Right cardiac atrium (tissue), 5 donors: ENCODE measurements at regions not wholly inside any gene's neighbourhood (a gene's known extent, or its start where the extent isn't known, plus 50 kb on each side); places are given as distances from the start of the nearest gene placed in this dataset.
"Not testable (repeated sequence)": the region's sequence is repeated elsewhere in the genome, so short reads cannot be mapped to it uniquely, and the experiment has no call there.

Source experiments
- ATAC-seq, 2 donors: fragments of 200-7000 bp; cut with Tn5 transposase; one replicate each; pipeline versions ENCODE4 v1.8.0 to v1.9.1; 2020; ENCODE audit warnings: moderate library complexity in 2 of 2, mild to moderate bottlenecking in 1 of 2
- DNase-seq, 3 donors: peaks; one replicate each; pipeline ENCODE4 v3.0.0-alpha.2; 2020
- H3K27ac ChIP-seq: one replicate; pipeline ENCODE4 v1.5.1; 2013; ENCODE audit warnings: mild to moderate bottlenecking, low read length, control low read depth, moderate library complexity
- H3K27me3 ChIP-seq: one replicate; pipeline ENCODE4 v1.6.1; 2013; ENCODE audit not compliant: control insufficient read depth, insufficient read depth
- H3K4me1 ChIP-seq: one replicate; pipeline ENCODE4 v1.6.1; 2013; ENCODE audit warnings: low read length; ENCODE audit not compliant: control insufficient read depth, insufficient read depth
- H3K4me3 ChIP-seq: one replicate; pipeline ENCODE4 v1.5.1; 2013; ENCODE audit warnings: low read length, control low read depth
- H3K9me3 ChIP-seq: one replicate; pipeline ENCODE4 v1.6.1; 2013; ENCODE audit warnings: low read length; ENCODE audit not compliant: control insufficient read depth
- WGBS: extraction: QIAGEN DNeasy Blood & Tissue Kit; methylation state at CpG from one replicate; pipeline ENCODE4 v1.1.7; 2013; 5-methylcytosine and 5-hydroxymethylcytosine counted together
- intact Hi-C, 4 donors: fragments of 100-400 bp; cut with DNase I; formaldehyde crosslinking; loops; one replicate each; pipeline versions ENCODE4 v1.11.0 to v1.14.0; 2022 to 2023
- donor health status: healthy with polysubstance abuse.
- donor health status: DM: no; HTN: yes; CAD: no.
- donor health status: DM: no; HTN: no; CAD: no.
- donor health status: DM: no; HTN: yes; CAD: no; lungs with severe emphysema.
- donor health status: DM: yes; HTN: yes; CAD: no.

- no peak overlapping the region for H3K27ac ChIP-seq
- no peaks in the 10 kb centered on the region for H3K4me1 ChIP-seq
- no peak overlapping the region for H3K4me3 ChIP-seq
- DNase-seq (no peak), ATAC-seq (no peak)
- intact Hi-C loops, result no loop called here
- 57% methylated on average over 1 of the region's 1 CpG for WGBS
- no peaks in the 10 kb centered on the region for H3K27me3 ChIP-seq
- no peaks in the 10 kb centered on the region for H3K9me3 ChIP-seq
Observed at GRCh38 chr6:74439123-74439811, 743.3 kb downstream of the CD109 start.

GRCh38 chr6:74438395-74438794 lies 742.4 kb downstream of the CD109 start:
- ATAC-seq, intact Hi-C loops, H3K9me3 ChIP-seq, H3K27ac ChIP-seq, DNase-seq, H3K4me3 ChIP-seq, H3K27me3 ChIP-seq, H3K4me1 ChIP-seq: not testable (repeated sequence)
- WGBS, result 89% methylated on average over 1 of the region's 1 CpG

DNA sequence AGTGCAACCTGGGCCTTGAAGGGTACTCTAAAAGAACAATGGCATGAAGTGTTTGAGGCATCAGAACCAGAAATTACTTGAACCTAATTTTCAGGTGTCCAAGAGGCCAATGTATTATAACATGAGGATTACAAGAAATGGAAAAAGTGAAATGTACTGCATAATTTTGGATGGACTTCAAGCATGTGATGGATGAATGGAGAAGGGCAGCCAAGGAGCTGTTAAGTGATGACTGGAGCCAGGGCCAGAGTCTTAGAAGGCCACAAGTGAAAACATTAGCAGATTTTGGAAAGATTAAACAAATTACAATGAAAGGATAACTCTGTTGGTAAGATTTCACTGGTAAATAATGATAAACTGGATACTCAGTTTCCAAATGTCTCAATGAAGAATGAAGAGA lies 738.2 kb downstream of the CD109 start:
- Histone ChIP-seq H3K4me3 (no peak overlapping the region), H3K4me1 (no peaks in the 10 kb centered on the region), H3K27ac (no peak overlapping the region), H3K27me3 (no peaks in the 10 kb centered on the region), H3K9me3 (no peaks in the 10 kb centered on the region)
- intact Hi-C loops, result no loop called here
- ATAC-seq, result no peak
- DNase-seq, result no peak

DNA sequence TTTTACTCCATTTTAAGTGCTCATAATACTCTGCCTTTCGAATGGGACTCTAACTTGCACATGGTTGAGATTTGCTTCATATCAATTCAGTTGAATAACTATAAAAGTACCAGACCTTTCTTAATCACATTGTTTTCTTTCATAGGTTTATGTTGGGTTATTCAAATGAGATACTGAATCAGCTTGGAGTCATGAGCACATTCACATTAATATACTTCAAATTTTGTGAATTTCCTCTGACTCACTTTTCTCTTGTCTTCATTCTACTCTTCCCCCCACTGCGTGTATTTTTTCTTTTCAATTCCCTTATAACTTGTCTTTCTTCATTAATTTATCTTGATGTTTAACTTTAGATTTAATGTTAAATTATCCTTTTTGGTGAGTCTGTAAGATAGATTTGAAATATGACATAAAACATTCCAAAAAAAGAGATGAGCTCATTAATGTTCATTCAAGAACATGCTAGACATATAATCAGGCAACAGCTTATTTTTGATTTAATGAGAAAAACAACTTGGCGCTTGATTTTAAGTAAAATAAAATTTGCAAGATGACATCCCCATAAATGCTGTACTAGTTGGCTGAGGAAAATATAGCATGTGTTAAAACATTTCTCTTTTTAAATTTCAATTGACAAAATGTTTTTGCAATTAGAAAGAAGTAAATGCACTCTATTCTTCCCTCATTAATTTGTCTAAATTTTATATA lies 736.0 kb downstream of the CD109 start:
- Histone ChIP-seq H3K27ac (no peak overlapping the region), H3K27me3 (no peaks in the 10 kb centered on the region), H3K9me3 (no peaks in the 10 kb centered on the region), H3K4me3 (no peak overlapping the region), H3K4me1 (no peaks in the 10 kb centered on the region)
- DNase-seq (no peak), ATAC-seq (no peak)
- WGBS, result 88% methylated on average over 3 of the region's 3 CpGs
- intact Hi-C loops, result no loop called here

- intact Hi-C loops, result no loop called here
- WGBS, result 95% methylated on average over 1 of the region's 1 CpG
- Histone ChIP-seq H3K27me3 (no peaks in the 10 kb centered on the region), H3K4me1 (no peaks in the 10 kb centered on the region), H3K9me3 (peaks cover 2% of the 10 kb centered on the region), H3K27ac (no peak overlapping the region), H3K4me3 (no peak overlapping the region)
- ATAC-seq, result no peak
- DNase-seq, result no peak
Observed at GRCh38 chr6:74420221-74420620, 724.2 kb downstream of the CD109 start.

DNA sequence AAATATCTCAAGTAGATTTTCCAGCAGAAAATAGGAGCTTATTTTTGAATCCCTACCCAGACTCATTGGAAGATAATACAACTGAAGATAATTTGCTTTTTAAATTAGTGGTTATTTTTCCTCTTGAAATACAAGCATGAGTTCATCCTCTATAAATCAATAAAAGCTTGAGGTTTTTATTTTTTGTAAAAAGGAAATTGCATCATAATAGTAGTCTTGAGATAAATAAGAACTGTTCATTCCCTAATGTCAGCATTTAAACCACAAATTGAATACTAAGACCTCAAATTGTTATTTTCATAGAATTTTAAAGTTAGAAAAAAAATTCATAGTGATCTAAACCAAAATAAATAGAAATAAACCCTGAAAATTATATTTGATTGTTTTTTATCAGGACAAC lies 719.1 kb downstream of the CD109 start:
- H3K27me3 ChIP-seq, result no peaks in the 10 kb centered on the region
- H3K4me1 ChIP-seq, result no peaks in the 10 kb centered on the region
- no peak overlapping the region for H3K27ac ChIP-seq
- no peak overlapping the region for H3K4me3 ChIP-seq
- no peak for DNase-seq
- no peak for ATAC-seq
- intact Hi-C loops, result loop anchor here in 1 of 4 donors (10.0 kb wide), 1 partner anchor 800 kb away; no protein-coding TSS in a partner anchor
- no peaks in the 10 kb centered on the region for H3K9me3 ChIP-seq

DNA sequence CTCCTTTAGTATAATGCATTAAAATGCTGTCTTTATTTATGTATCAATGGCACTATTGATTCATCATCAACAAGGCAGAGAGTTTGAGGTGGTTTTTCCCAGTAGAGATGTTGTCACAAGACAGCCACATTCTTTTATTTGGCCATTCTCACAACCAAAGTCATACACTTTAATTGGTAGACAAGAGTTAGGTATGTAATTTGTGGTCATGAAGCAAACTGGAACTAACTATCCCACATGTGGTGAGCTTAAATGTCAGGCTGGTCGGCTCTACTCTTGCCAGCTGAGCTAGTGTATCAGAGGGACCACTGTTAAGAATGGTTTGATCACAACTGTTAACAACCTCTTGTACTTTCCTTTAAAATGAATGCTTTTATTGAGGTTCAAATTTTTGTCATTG lies 714.6 kb downstream of the CD109 start:
- H3K27me3 ChIP-seq, result no peaks in the 10 kb centered on the region
- intact Hi-C loops, result loop anchor here in 1 of 4 donors (10.0 kb wide), 1 partner anchor 804 kb away; no protein-coding TSS in a partner anchor
- H3K9me3 ChIP-seq, result no peaks in the 10 kb centered on the region
- no peak overlapping the region for H3K27ac ChIP-seq
- DNase-seq (no peak), ATAC-seq (no peak)
- WGBS, result 80% methylated on average over 1 of the region's 1 CpG
- no peaks in the 10 kb centered on the region for H3K4me1 ChIP-seq
- H3K4me3 ChIP-seq, result no peak overlapping the region

GRCh38 chr6:74409447-74409846 lies 713.4 kb downstream of the CD109 start:
- H3K4me1 ChIP-seq, result no peaks in the 10 kb centered on the region
- H3K27ac ChIP-seq, result no peak overlapping the region
- intact Hi-C loops, result loop anchor here in 1 of 4 donors (10.0 kb wide), 1 partner anchor 795 kb away; the partner anchor contains the start of gene COL12A1
- H3K27me3 ChIP-seq, result no peaks in the 10 kb centered on the region
- no peak for DNase-seq
- 0% methylated on average over 1 of the region's 1 CpG for WGBS
- peak; percentile 61 to 64 for ATAC-seq
- H3K4me3 ChIP-seq, result no peak overlapping the region
- no peaks in the 10 kb centered on the region for H3K9me3 ChIP-seq

DNA sequence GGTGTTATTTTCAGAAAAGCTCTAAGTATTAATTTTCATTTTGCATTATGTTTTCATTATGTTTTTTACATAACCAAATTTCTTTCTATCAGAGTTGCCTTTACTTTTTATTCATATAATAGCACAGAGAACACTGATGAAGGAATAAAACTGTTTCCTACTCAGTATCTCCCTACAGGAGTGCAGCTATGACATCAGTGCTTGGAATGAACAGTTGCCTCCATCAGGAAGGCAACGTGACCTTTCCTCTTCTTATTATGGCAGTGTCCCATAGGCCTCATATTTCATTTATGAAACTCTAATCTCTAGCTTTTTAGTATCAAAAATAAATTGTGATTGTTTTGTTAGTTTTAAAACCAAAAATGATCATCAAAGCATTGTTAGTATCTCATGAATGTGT lies 712.8 kb downstream of the CD109 start:
- no peak overlapping the region for H3K4me3 ChIP-seq
- no peak overlapping the region for H3K27ac ChIP-seq
- DNase-seq (no peak), ATAC-seq (no peak)
- WGBS, result 33% methylated on average over 1 of the region's 1 CpG
- intact Hi-C loops, result loop anchor here in 1 of 4 donors (10.0 kb wide), 1 partner anchor 796 kb away; the partner anchor contains the start of gene COL12A1
- no peaks in the 10 kb centered on the region for H3K4me1 ChIP-seq
- H3K27me3 ChIP-seq, result no peaks in the 10 kb centered on the region
- no peaks in the 10 kb centered on the region for H3K9me3 ChIP-seq

GRCh38 chr6:74404366-74404765 lies 708.4 kb downstream of the CD109 start:
- Histone ChIP-seq H3K9me3 (no peaks in the 10 kb centered on the region), H3K27ac (no peak overlapping the region), H3K4me3 (no peak overlapping the region), H3K4me1 (no peaks in the 10 kb centered on the region), H3K27me3 (no peaks in the 10 kb centered on the region)
- intact Hi-C loops, result loop anchor here in 1 of 4 donors (10.0 kb wide), 1 partner anchor 800 kb away; the partner anchor contains the start of gene COL12A1
- DNase-seq, result no peak
- no peak for ATAC-seq
- 51% methylated on average over 2 of the region's 2 CpGs for WGBS

- DNase-seq, result no peak
- Histone ChIP-seq H3K4me1 (no peaks in the 10 kb centered on the region), H3K27me3 (no peaks in the 10 kb centered on the region), H3K4me3 (no peak overlapping the region), H3K27ac (no peak overlapping the region), H3K9me3 (no peaks in the 10 kb centered on the region)
- intact Hi-C loops, result loop anchor here in 1 of 4 donors (10.0 kb wide), 1 partner anchor 802 kb away; the partner anchor contains the start of gene COL12A1
- ATAC-seq, result no peak
Observed at GRCh38 chr6:74402781-74403180, 706.8 kb downstream of the CD109 start.
